Uterus (tissue), 3 donors: ENCODE measurements at regions not wholly inside any gene's neighbourhood (a gene's known extent, or its start where the extent isn't known, plus 50 kb on each side); places are given as distances from the start of the nearest gene placed in this dataset.

Experiments
- DNase-seq, 2 donors: peaks; one replicate each; pipeline ENCODE4 v3.0.0-alpha.2; 2019 to 2020
- H3K27ac ChIP-seq, 2 donors: fragments of 200-600 bp; sonication (generic); 1 replicate in 1 of 2; 2 replicates in 1 of 2; pipeline ENCODE4 v1.5.1; 2016 to 2018
- H3K27me3 ChIP-seq, 2 donors: fragments of 200-600 bp; sonication (generic); one replicate each; pipeline ENCODE4 v1.5.1; 2018 to 2019; ENCODE audit warnings: control low read depth in 1 of 2
- H3K36me3 ChIP-seq, 2 donors: fragments of 200-600 bp; sonication (generic); one replicate each; pipeline ENCODE4 v1.5.1; 2019; ENCODE audit warnings: control low read depth in 1 of 2
- H3K4me1 ChIP-seq, 2 donors: fragments of 200-600 bp; sonication (generic); one replicate each; pipeline ENCODE4 v1.5.1; 2018 to 2019; ENCODE audit warnings: control low read depth in 1 of 2
- H3K4me3 ChIP-seq, 2 donors: fragments of 200-600 bp; sonication (generic); 1 replicate in 1 of 2; 2 replicates in 1 of 2; pipeline ENCODE4 v1.5.1; 2018 to 2019; ENCODE audit warnings: mild to moderate bottlenecking in 1 of 2
- H3K9me3 ChIP-seq, 2 donors: fragments of 200-600 bp; sonication (generic); one replicate each; pipeline ENCODE4 v1.5.1; 2019; ENCODE audit warnings: control low read depth in 1 of 2
- CTCF ChIP-seq, 4 experiments: fragments of 200-600 bp in 2 of 4; fragments of 450-650 bp in 2 of 4; sonication (generic) in 2 of 4; IDR thresholded peaks; one replicate each; pipeline ENCODE4 v1.5.1; 2016 to 2019; ENCODE audit warnings: antibody characterized with exemption in 4 of 4, mild to moderate bottlenecking in 2 of 4, moderate library complexity in 1 of 4
- POLR2A ChIP-seq, 2 donors: fragments of 450-650 bp; IDR thresholded peaks; one replicate each; pipeline ENCODE4 v1.6.1; 2016; ENCODE audit warnings: antibody characterized with exemption in 2 of 2, mild to moderate bottlenecking in 1 of 2, moderate library complexity in 1 of 2
- intact Hi-C: fragments of 100-400 bp; cut with DNase I; formaldehyde crosslinking; loops from one replicate; pipeline ENCODE4 v1.15.1; 2023; ENCODE audit warnings: low total_unique reads
- donor health status: DM: yes; HTN: yes; CAD: no.

- no peaks in the 10 kb centered on the region for H3K4me1 ChIP-seq
- DNase-seq = no peak
- no peaks in the 10 kb centered on the region for H3K36me3 ChIP-seq
- no peaks in the 10 kb centered on the region for H3K27me3 ChIP-seq
- no peaks in the 10 kb centered on the region for H3K9me3 ChIP-seq
- intact Hi-C loops = no loop called here
- H3K27ac ChIP-seq = no peak overlapping the region
- no peak for TF ChIP-seq POLR2A (IDR thresholded peaks at IDR 0.05)
- TF ChIP-seq CTCF (IDR thresholded peaks at IDR 0.05) = no peak
- no peak overlapping the region for H3K4me3 ChIP-seq
These were observed 915.2 kb downstream of the SLC6A15 start for GRCh38 chr12:83997423-83997822.

- intact Hi-C loops = no loop called here
- Histone ChIP-seq H3K9me3 (no peaks in the 10 kb centered on the region), H3K27me3 (no peaks in the 10 kb centered on the region), H3K4me1 (no peaks in the 10 kb centered on the region), H3K36me3 (no peaks in the 10 kb centered on the region), H3K27ac (no peak overlapping the region), H3K4me3 (no peak overlapping the region)
- TF ChIP-seq POLR2A (IDR thresholded peaks at IDR 0.05) = no peak
- no peak for TF ChIP-seq CTCF (IDR thresholded peaks at IDR 0.05)
- DNase-seq = no peak
These were observed 915.9 kb downstream of the SLC6A15 start for GRCh38 chr12:83996671-83997070.

- Histone ChIP-seq H3K27me3 (no peaks in the 10 kb centered on the region), H3K9me3 (no peaks in the 10 kb centered on the region), H3K4me1 (no peaks in the 10 kb centered on the region), H3K36me3 (no peaks in the 10 kb centered on the region), H3K4me3 (no peak overlapping the region), H3K27ac (no peak overlapping the region)
- TF ChIP-seq POLR2A (IDR thresholded peaks at IDR 0.05) = no peak
- TF ChIP-seq CTCF (IDR thresholded peaks at IDR 0.05) = no peak
- intact Hi-C loops = no loop called here
- DNase-seq = no peak
These were observed 927.5 kb downstream of the SLC6A15 start for GRCh38 chr12:83985084-83985483.

GRCh38 chr12:83980398-83980797 lies 932.2 kb downstream of the SLC6A15 start:
- intact Hi-C loops = no loop called here
- H3K27me3 ChIP-seq = no peaks in the 10 kb centered on the region
- H3K36me3 ChIP-seq = no peaks in the 10 kb centered on the region
- no peak overlapping the region for H3K27ac ChIP-seq
- no peak for TF ChIP-seq CTCF (IDR thresholded peaks at IDR 0.05)
- TF ChIP-seq POLR2A (IDR thresholded peaks at IDR 0.05) = no peak
- H3K9me3 ChIP-seq = no peaks in the 10 kb centered on the region
- no peaks in the 10 kb centered on the region for H3K4me1 ChIP-seq
- no peak for DNase-seq
- H3K4me3 ChIP-seq = no peak overlapping the region

GRCh38 chr12:83979785-83980184 lies 932.8 kb downstream of the SLC6A15 start:
- intact Hi-C loops = no loop called here
- no peak for TF ChIP-seq POLR2A (IDR thresholded peaks at IDR 0.05)
- TF ChIP-seq CTCF (IDR thresholded peaks at IDR 0.05) = no peak
- Histone ChIP-seq H3K36me3 (no peaks in the 10 kb centered on the region), H3K27ac (no peak overlapping the region), H3K4me1 (no peaks in the 10 kb centered on the region), H3K9me3 (no peaks in the 10 kb centered on the region), H3K27me3 (no peaks in the 10 kb centered on the region), H3K4me3 (no peak overlapping the region)
- DNase-seq = no peak
